Adrenal gland (tissue), 9 donors: ENCODE measurements at regions not wholly inside any gene's neighbourhood (a gene's known extent, or its start where the extent isn't known, plus 50 kb on each side); places are given as distances from the start of the nearest gene placed in this dataset.

Source experiments
- DNase-seq, 7 donors: peaks; one replicate each; pipeline ENCODE4 v3.0.0-alpha.2; 2019 to 2020
- H3K27ac ChIP-seq, 5 donors: fragments of 200-600 bp; sonication (generic) in 4 of 5; 1 replicate in 3 of 5; 2 replicates in 2 of 5; pipeline versions ENCODE4 v1.5.1 to v1.8.0; 2016 to 2020; ENCODE audit warnings: mild to moderate bottlenecking in 1 of 5
- H3K27me3 ChIP-seq: fragments of 200-600 bp; 2 replicates; pipeline ENCODE4 v1.8.0; 2021
- H3K36me3 ChIP-seq, 2 donors: fragments of 200-600 bp; replicated peaks in 1 of 2; 1 replicate in 1 of 2; 2 replicates in 1 of 2; pipeline versions ENCODE4 v1.5.1 to v1.8.0; 2018 to 2022
- H3K4me1 ChIP-seq, 2 donors: fragments of 200-600 bp; replicated peaks in 1 of 2; 1 replicate in 1 of 2; 2 replicates in 1 of 2; pipeline versions ENCODE4 v1.5.1 to v1.8.0; 2018 to 2021
- H3K4me3 ChIP-seq, 4 donors: fragments of 200-600 bp; sonication (generic) in 3 of 4; one replicate each; pipeline ENCODE4 v1.5.1; 2016 to 2018
- H3K9me3 ChIP-seq, 3 donors: fragments of 200-600 bp; sonication (generic) in 1 of 3; replicated peaks in 1 of 3; 1 replicate in 2 of 3; 2 replicates in 1 of 3; pipeline versions ENCODE4 v1.5.1 to v1.8.0; 2016 to 2021
- POLR2A ChIP-seq, 2 donors: fragments of 450-650 bp; IDR thresholded peaks; one replicate each; pipeline ENCODE4 v1.6.1; 2017; ENCODE audit warnings: antibody characterized with exemption in 2 of 2, mild to moderate bottlenecking in 2 of 2, moderate library complexity in 1 of 2
- WGBS, 4 donors: extraction: QIAGEN DNeasy Blood & Tissue Kit in 2 of 4; methylation state at CpG; one replicate each; pipeline versions ENCODE4 v1.1.5 to v1.1.7; 2013 to 2017; 5-methylcytosine and 5-hydroxymethylcytosine counted together
- intact Hi-C, 2 donors: fragments of 100-400 bp; cut with DNase I; formaldehyde crosslinking; loops; one replicate each; pipeline versions ENCODE4 v1.14.1 to v1.15.0; 2022 to 2023
- TF ChIP-seq, protein P1 (sequence below), 6 experiments: fragments of 450-650 bp in 4 of 6; fragments of 200-600 bp in 2 of 6; sonication (generic) in 1 of 6; IDR thresholded peaks; 1 replicate in 5 of 6; 2 replicates in 1 of 6; pipeline versions ENCODE4 v1.5.1 to v1.8.0; 2016 to 2021; ENCODE audit warnings: antibody characterized with exemption in 6 of 6, mild to moderate bottlenecking in 2 of 6, moderate library complexity in 1 of 6
- donor health status: healthy with polysubstance abuse.
- donor health status: Bipolar disorder and iron deficiency.
- donor health status: DM: yes; HTN: yes; CAD: no.
- donor health status: DM: no; HTN: no; CAD: no.
- donor health status: DM: no; HTN: no; CAD: no.

- Histone ChIP-seq H3K9me3 (no peaks in the 10 kb centered on the region), H3K27me3 (no peaks in the 10 kb centered on the region), H3K4me3 (no peak overlapping the region), H3K36me3 (no peaks in the 10 kb centered on the region), H3K27ac (no peak overlapping the region), H3K4me1 (peaks cover 6 to 7% of the 10 kb centered on the region in 2 donors)
- intact Hi-C loops: no loop called here
- 75 to 93% (median 85%) methylated on average over 3 of the region's 3 CpGs for WGBS, 4 donors
- TF ChIP-seq, protein P1, sequence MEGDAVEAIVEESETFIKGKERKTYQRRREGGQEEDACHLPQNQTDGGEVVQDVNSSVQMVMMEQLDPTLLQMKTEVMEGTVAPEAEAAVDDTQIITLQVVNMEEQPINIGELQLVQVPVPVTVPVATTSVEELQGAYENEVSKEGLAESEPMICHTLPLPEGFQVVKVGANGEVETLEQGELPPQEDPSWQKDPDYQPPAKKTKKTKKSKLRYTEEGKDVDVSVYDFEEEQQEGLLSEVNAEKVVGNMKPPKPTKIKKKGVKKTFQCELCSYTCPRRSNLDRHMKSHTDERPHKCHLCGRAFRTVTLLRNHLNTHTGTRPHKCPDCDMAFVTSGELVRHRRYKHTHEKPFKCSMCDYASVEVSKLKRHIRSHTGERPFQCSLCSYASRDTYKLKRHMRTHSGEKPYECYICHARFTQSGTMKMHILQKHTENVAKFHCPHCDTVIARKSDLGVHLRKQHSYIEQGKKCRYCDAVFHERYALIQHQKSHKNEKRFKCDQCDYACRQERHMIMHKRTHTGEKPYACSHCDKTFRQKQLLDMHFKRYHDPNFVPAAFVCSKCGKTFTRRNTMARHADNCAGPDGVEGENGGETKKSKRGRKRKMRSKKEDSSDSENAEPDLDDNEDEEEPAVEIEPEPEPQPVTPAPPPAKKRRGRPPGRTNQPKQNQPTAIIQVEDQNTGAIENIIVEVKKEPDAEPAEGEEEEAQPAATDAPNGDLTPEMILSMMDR (IDR thresholded peaks at IDR 0.05): peak; percentile 54 to 81 (median 73)
- no peak for TF ChIP-seq POLR2A (IDR thresholded peaks at IDR 0.05)
- DNase-seq: peak in 6 of 7 donors; percentile 23 to 65 (median 38)
Measured at GRCh38 chr9:36450110-36450732, 50.2 kb upstream of the RNF38 start.
